Thoracic aorta (tissue), 2 donors: ENCODE measurements at regions not wholly inside any gene's neighbourhood (a gene's known extent, or its start where the extent isn't known, plus 50 kb on each side); places are given as distances from the start of the nearest gene placed in this dataset.

ENCODE experiments used
- ATAC-seq: fragments of 150-250 bp; one replicate; pipeline ENCODE4 v1.8.0; 2017; ENCODE audit warnings: low read depth; ENCODE audit not compliant: insufficient number of reproducible peaks, low FRiP score
- DNase-seq: peaks from one replicate; pipeline ENCODE4 v3.0.0-alpha.2; 2020; ENCODE audit warnings: low spot score
- H3K27ac ChIP-seq, 2 donors: fragments of 200-600 bp; sonication (generic); 1 replicate in 1 of 2; 2 replicates in 1 of 2; pipeline ENCODE4 v1.5.1; 2016; ENCODE audit warnings: mild to moderate bottlenecking in 2 of 2, moderate library complexity in 2 of 2
- H3K27me3 ChIP-seq: fragments of 200-600 bp; sonication (generic); replicated peaks from 2 replicates; pipeline ENCODE4 v1.6.0; 2016; ENCODE audit warnings: mild to moderate bottlenecking; ENCODE audit not compliant: insufficient read depth
- H3K36me3 ChIP-seq: fragments of 200-600 bp; sonication (generic); one replicate; pipeline ENCODE4 v1.5.1; 2016
- H3K4me1 ChIP-seq, 2 donors: fragments of 200-600 bp; sonication (generic); 1 replicate in 1 of 2; 2 replicates in 1 of 2; pipeline versions ENCODE4 v1.5.1 to v1.6.0; 2016; ENCODE audit warnings: low read depth in 2 of 2, mild to moderate bottlenecking in 1 of 2; ENCODE audit not compliant: control insufficient read depth in 1 of 2
- H3K4me3 ChIP-seq: fragments of 200-600 bp; sonication (generic); 2 replicates; pipeline ENCODE4 v1.5.1; 2016; ENCODE audit warnings: mild to moderate bottlenecking
- H3K9me3 ChIP-seq: fragments of 200-600 bp; sonication (generic); 2 replicates; pipeline ENCODE4 v1.5.1; 2016
- CTCF ChIP-seq: fragments of 200-600 bp; sonication (generic); IDR thresholded peaks from one replicate; pipeline ENCODE4 v1.5.1; 2019; ENCODE audit warnings: antibody characterized with exemption

GRCh38 chr2:12424219-12424618 lies 292.5 kb upstream of the TRIB2 start:
- Histone ChIP-seq H3K9me3 (no peaks in the 10 kb centered on the region), H3K4me1 (peaks cover 5 to 11% of the 10 kb centered on the region in 2 donors), H3K4me3 (no peak overlapping the region), H3K27me3 (no peaks in the 10 kb centered on the region), H3K36me3 (no peaks in the 10 kb centered on the region), H3K27ac (no peak overlapping the region)
- ATAC-seq (no peak), DNase-seq (no peak)
- no peak for TF ChIP-seq CTCF

GRCh38 chr2:12424809-12425208 lies 291.9 kb upstream of the TRIB2 start:
- Histone ChIP-seq H3K36me3 (no peaks in the 10 kb centered on the region), H3K27me3 (no peaks in the 10 kb centered on the region), H3K4me3 (no peak overlapping the region), H3K4me1 (peaks cover 9 to 17% of the 10 kb centered on the region in 2 donors), H3K9me3 (no peaks in the 10 kb centered on the region), H3K27ac (no peak overlapping the region)
- no peak for TF ChIP-seq CTCF
- no peak for ATAC-seq
- DNase-seq = no peak

GRCh38 chr2:12428324-12428723 lies 288.4 kb upstream of the TRIB2 start:
- DNase-seq (no peak), ATAC-seq (no peak)
- no peaks in the 10 kb centered on the region for H3K9me3 ChIP-seq
- H3K27ac ChIP-seq = no peak overlapping the region
- TF ChIP-seq CTCF = no peak
- peaks cover 24 to 39% of the 10 kb centered on the region in 2 donors for H3K4me1 ChIP-seq
- no peaks in the 10 kb centered on the region for H3K27me3 ChIP-seq
- H3K36me3 ChIP-seq = no peaks in the 10 kb centered on the region
- no peak overlapping the region for H3K4me3 ChIP-seq

GRCh38 chr2:12428786-12429185 lies 287.9 kb upstream of the TRIB2 start:
- no peaks in the 10 kb centered on the region for H3K27me3 ChIP-seq
- no peak for TF ChIP-seq CTCF
- H3K4me3 ChIP-seq = no peak overlapping the region
- ATAC-seq = no peak
- no peak for DNase-seq
- no peaks in the 10 kb centered on the region for H3K36me3 ChIP-seq
- peak overlapping the region in 1 of 2 donors; percentile 11 for H3K27ac ChIP-seq
- H3K4me1 ChIP-seq = peaks cover 28 to 43% of the 10 kb centered on the region in 2 donors
- no peaks in the 10 kb centered on the region for H3K9me3 ChIP-seq

- Histone ChIP-seq H3K9me3 (no peaks in the 10 kb centered on the region), H3K27me3 (no peaks in the 10 kb centered on the region), H3K27ac (peak overlapping the region in 1 of 2 donors; percentile 54), H3K36me3 (no peaks in the 10 kb centered on the region), H3K4me3 (no peak overlapping the region), H3K4me1 (peaks cover 28 to 45% of the 10 kb centered on the region in 2 donors)
- ATAC-seq (peak; percentile 87), DNase-seq (no peak)
- TF ChIP-seq CTCF = no peak
These were observed 286.8 kb upstream of the TRIB2 start for GRCh38 chr2:12429779-12430406.
